MM.1S (cell line): ENCODE measurements at regions not wholly inside any gene's neighbourhood (a gene's known extent, or its start where the extent isn't known, plus 50 kb on each side); places are given as distances from the start of the nearest gene placed in this dataset.

Source experiments
- DNase-seq: peaks from one replicate; pipeline ENCODE4 v3.0.0-alpha.2; 2015
- H2AFZ ChIP-seq: fragments of 300-600 bp; sonication (generic); 2 replicates; pipeline ENCODE4 v1.6.0; 2016; ENCODE audit warnings: antibody characterized with exemption, low read length
- H3F3A ChIP-seq: fragments of 300-600 bp; sonication (generic); 2 replicates; pipeline ENCODE4 v1.6.1; 2016; ENCODE audit warnings: mild to moderate bottlenecking, antibody characterized with exemption, low read length, moderate library complexity, mixed read lengths; ENCODE audit not compliant: insufficient read depth
- H3K27ac ChIP-seq: fragments of 300-600 bp; sonication (generic); 2 replicates; pipeline ENCODE4 v1.5.1; 2016; ENCODE audit warnings: mild to moderate bottlenecking, low read length
- H3K27me3 ChIP-seq: fragments of 300-600 bp; sonication (generic); replicated peaks from 2 replicates; pipeline ENCODE4 v1.6.0; 2016; ENCODE audit warnings: low read length; ENCODE audit not compliant: insufficient read depth
- H3K36me3 ChIP-seq: fragments of 300-600 bp; sonication (generic); replicated peaks from 2 replicates; pipeline ENCODE4 v1.6.1; 2016; ENCODE audit warnings: mild to moderate bottlenecking, low read length, mixed read lengths; ENCODE audit not compliant: insufficient read depth
- H3K4me1 ChIP-seq: fragments of 300-600 bp; sonication (generic); 2 replicates; pipeline ENCODE4 v1.6.1; 2016; ENCODE audit warnings: low read length, mixed read lengths
- H3K4me2 ChIP-seq: fragments of 300-600 bp; sonication (generic); 2 replicates; pipeline ENCODE4 v1.6.0; 2016; ENCODE audit warnings: low read depth, low read length
- H3K4me3 ChIP-seq: fragments of 300-600 bp; sonication (generic); 2 replicates; pipeline ENCODE4 v1.5.1; 2016; ENCODE audit warnings: low read length, mixed read lengths
- H3K79me2 ChIP-seq: fragments of 300-600 bp; sonication (generic); 2 replicates; pipeline ENCODE4 v1.6.1; 2016; ENCODE audit warnings: mixed run types, low read length, mixed read lengths
- H3K9ac ChIP-seq: fragments of 300-600 bp; sonication (generic); 2 replicates; pipeline ENCODE4 v1.6.1; 2016; ENCODE audit warnings: low read length, mixed read lengths
- H3K9me2 ChIP-seq: fragments of 300-600 bp; sonication (generic); replicated peaks from 2 replicates; pipeline ENCODE4 v1.6.1; 2016; ENCODE audit warnings: mild to moderate bottlenecking, low read length, mixed read lengths; ENCODE audit not compliant: insufficient read depth
- H3K9me3 ChIP-seq: fragments of 300-600 bp; sonication (generic); replicated peaks from 2 replicates; pipeline ENCODE4 v1.6.1; 2016; ENCODE audit warnings: mild to moderate bottlenecking, low read length, mixed read lengths; ENCODE audit not compliant: insufficient read depth
- H4K20me1 ChIP-seq: fragments of 300-600 bp; sonication (generic); 2 replicates; pipeline ENCODE4 v1.6.1; 2016; ENCODE audit warnings: mild to moderate bottlenecking, low read length, moderate library complexity, mixed read lengths; ENCODE audit not compliant: insufficient read depth
- CTCF ChIP-seq: fragments of 300-600 bp; sonication (generic); IDR thresholded peaks from 2 replicates; pipeline ENCODE4 v1.5.1; 2016; ENCODE audit warnings: antibody characterized with exemption, low read length, mixed read lengths
- EZH2 ChIP-seq: fragments of 300-600 bp; sonication (generic); optimal IDR thresholded peaks from 2 replicates; pipeline ENCODE3; 2017; ENCODE audit warnings: low read depth, mild to moderate bottlenecking, antibody characterized with exemption, low read length, mixed read lengths
- EZH2phosphoT487 ChIP-seq: fragments of 300-600 bp; sonication (generic); IDR thresholded peaks from 2 replicates; pipeline ENCODE4 v1.6.1; 2018; ENCODE audit warnings: antibody characterized with exemption, low read length

- Histone ChIP-seq H3F3A (no peaks in the 10 kb centered on the region), H3K27ac (no peak overlapping the region), H3K36me3 (no peaks in the 10 kb centered on the region), H3K9me2 (no peaks in the 10 kb centered on the region), H3K4me1 (no peaks in the 10 kb centered on the region), H3K9me3 (no peaks in the 10 kb centered on the region), H3K4me3 (no peak overlapping the region), H2AFZ (no peak overlapping the region), H3K4me2 (no peak overlapping the region), H4K20me1 (no peaks in the 10 kb centered on the region), H3K27me3 (no peaks in the 10 kb centered on the region), H3K79me2 (no peaks in the 10 kb centered on the region), H3K9ac (no peak overlapping the region)
- peak; percentile 11 for DNase-seq
- TF ChIP-seq EZH2phosphoT487 (no peak), CTCF (no peak), EZH2 (no peak)
Observed at GRCh38 chr1:58290685-58291372, 255.7 kb downstream of the OMA1 start.

GRCh38 chr1:58288624-58289142 lies 257.8 kb downstream of the OMA1 start:
- Histone ChIP-seq H3K9me3 (no peaks in the 10 kb centered on the region), H3K4me3 (no peak overlapping the region), H3K9ac (no peak overlapping the region), H3F3A (no peaks in the 10 kb centered on the region), H2AFZ (no peak overlapping the region), H3K4me1 (no peaks in the 10 kb centered on the region), H3K36me3 (no peaks in the 10 kb centered on the region), H4K20me1 (no peaks in the 10 kb centered on the region), H3K27ac (no peak overlapping the region), H3K79me2 (no peaks in the 10 kb centered on the region), H3K4me2 (no peak overlapping the region), H3K27me3 (no peaks in the 10 kb centered on the region), H3K9me2 (no peaks in the 10 kb centered on the region)
- DNase-seq: no peak
- TF ChIP-seq CTCF (no peak), EZH2 (no peak), EZH2phosphoT487 (no peak)

GRCh38 chr1:58287894-58288623 lies 258.5 kb downstream of the OMA1 start:
- H3K4me2 ChIP-seq: no peak overlapping the region
- DNase-seq: no peak
- no peaks in the 10 kb centered on the region for H3K4me1 ChIP-seq
- no peak for TF ChIP-seq CTCF
- no peak for TF ChIP-seq EZH2
- no peak for TF ChIP-seq EZH2phosphoT487
- no peaks in the 10 kb centered on the region for H3K27me3 ChIP-seq
- H3K9me3 ChIP-seq: no peaks in the 10 kb centered on the region
- H2AFZ ChIP-seq: no peak overlapping the region
- H4K20me1 ChIP-seq: no peaks in the 10 kb centered on the region
- no peak overlapping the region for H3K4me3 ChIP-seq
- no peaks in the 10 kb centered on the region for H3F3A ChIP-seq
- no peak overlapping the region for H3K27ac ChIP-seq
- H3K9me2 ChIP-seq: no peaks in the 10 kb centered on the region
- no peak overlapping the region for H3K9ac ChIP-seq
- no peaks in the 10 kb centered on the region for H3K79me2 ChIP-seq
- no peaks in the 10 kb centered on the region for H3K36me3 ChIP-seq
